Stimulated activated naive B cell treated with anti-CD40 and anti-IgM and Interleukin-4, amounts not matched to agents 10 μg/mL and 1 μg/mL and 100 μg/mL, for 72 hours (primary cell): ENCODE measurements at regions not wholly inside any gene's neighbourhood (a gene's known extent, or its start where the extent isn't known, plus 50 kb on each side); places are given as distances from the start of the nearest gene placed in this dataset.

Experiments used
- ATAC-seq, 2 donors: fragments of 150-1000 bp; cut with Tn5 transposase; replicated peaks; 2 replicates each; pipeline ENCODE4 v1.10.0; 2021; ENCODE audit warnings: moderate library complexity in 1 of 2
- DNase-seq: peaks from one replicate; pipeline ENCODE4 v3.0.0; 2021
- H3K27ac Mint-ChIP-seq: one replicate; pipeline ENCODE4 v1.8.0; 2022; ENCODE audit warnings: mild to moderate bottlenecking, mixed read lengths
- H3K27me3 Mint-ChIP-seq, 2 donors: one replicate each; pipeline ENCODE4 v1.8.0; 2022; ENCODE audit warnings: mixed read lengths in 2 of 2
- H3K36me3 Mint-ChIP-seq, 2 donors: one replicate each; pipeline ENCODE4 v1.8.0; 2022; ENCODE audit warnings: mixed read lengths in 2 of 2, mild to moderate bottlenecking in 1 of 2
- H3K4me1 Mint-ChIP-seq, 2 donors: one replicate each; pipeline ENCODE4 v1.8.0; 2022; ENCODE audit warnings: mixed read lengths in 2 of 2, mild to moderate bottlenecking in 1 of 2
- H3K4me3 Mint-ChIP-seq, 2 donors: one replicate each; pipeline ENCODE4 v1.8.0; 2022; ENCODE audit warnings: mild to moderate bottlenecking in 2 of 2, mixed read lengths in 2 of 2, moderate library complexity in 1 of 2
- H3K9me3 Mint-ChIP-seq, 2 donors: one replicate each; pipeline ENCODE4 v1.8.0; 2022; ENCODE audit warnings: mixed read lengths in 2 of 2, mild to moderate bottlenecking in 1 of 2

DNA sequence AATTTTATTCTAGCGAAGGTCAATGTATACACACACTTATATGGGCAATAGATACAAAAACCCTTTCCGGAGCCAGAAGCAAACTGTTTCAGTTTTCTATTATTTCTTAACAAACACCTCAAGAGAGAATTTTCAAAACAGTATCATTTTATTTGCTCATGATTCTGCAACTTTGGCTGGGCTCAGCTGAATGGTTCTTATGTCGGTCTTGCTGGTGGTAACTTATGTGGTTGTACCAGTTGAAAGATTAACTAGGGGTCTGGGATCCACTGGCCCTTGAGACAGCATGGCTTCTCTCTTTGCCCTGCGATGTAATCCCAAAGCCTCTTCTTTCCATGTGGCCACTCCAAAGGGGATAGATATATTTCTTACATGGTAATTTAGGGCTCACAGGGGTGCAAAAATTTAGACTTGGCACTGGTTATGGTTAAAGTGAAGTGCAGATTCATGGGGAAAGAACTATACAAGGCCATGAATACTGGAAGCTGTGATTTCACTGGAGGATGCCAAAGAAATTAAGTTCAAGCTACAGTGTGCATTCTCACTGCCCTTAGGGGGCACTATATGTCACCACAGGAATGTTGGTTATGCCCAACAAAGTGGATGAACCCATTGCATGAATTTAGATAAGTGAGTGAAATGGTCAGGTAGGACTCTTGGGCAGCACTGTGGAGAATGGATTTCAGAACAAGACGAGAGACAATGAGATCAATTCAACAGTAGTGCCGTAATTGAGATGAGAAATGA, 94.3 kb upstream of the NAV3 start:
- no peaks in the 10 kb centered on the region for H3K27me3 Mint-ChIP-seq
- H3K4me3 Mint-ChIP-seq, result no peak overlapping the region
- peaks cover 0 to 4% of the 10 kb centered on the region in 2 donors for H3K9me3 Mint-ChIP-seq
- ATAC-seq (no peak), DNase-seq (no peak)
- no peaks in the 10 kb centered on the region for H3K4me1 Mint-ChIP-seq
- no peaks in the 10 kb centered on the region for H3K36me3 Mint-ChIP-seq
- no peak overlapping the region for H3K27ac Mint-ChIP-seq

DNA sequence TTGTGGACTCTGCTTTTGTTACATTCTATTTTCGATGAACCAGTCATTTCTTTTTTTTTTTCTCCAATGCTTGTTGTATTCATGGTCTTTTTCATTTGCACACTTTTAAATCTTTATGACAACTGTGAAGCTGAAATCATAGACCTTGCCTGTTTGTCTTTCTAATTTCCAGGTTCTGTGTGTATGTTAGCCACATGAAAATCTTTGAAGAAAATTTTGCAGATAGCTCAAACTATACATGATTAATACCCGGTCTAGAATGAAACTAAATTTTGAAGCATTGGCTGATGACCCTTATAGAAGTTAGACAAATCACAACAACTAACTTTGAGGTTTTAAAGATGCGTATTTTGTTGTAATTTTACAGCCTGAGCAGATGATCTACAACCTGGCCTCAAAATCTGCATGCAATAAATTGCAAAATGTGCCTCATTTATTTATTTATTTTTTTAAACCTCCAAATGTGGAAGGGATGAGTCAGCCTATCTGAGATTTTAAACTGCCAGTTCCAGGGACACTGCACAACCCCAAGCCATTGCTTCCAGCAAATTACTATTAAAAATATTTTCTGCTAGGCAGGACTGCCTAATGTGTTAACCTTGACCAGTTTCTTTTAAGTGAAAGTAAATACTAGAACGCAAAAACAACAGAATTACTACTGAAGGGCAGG, 96.3 kb upstream of the NAV3 start:
- Mint-ChIP-seq H3K36me3 (no peaks in the 10 kb centered on the region), H3K4me3 (no peak overlapping the region), H3K27ac (no peak overlapping the region), H3K9me3 (peaks cover 0 to 4% of the 10 kb centered on the region in 2 donors), H3K27me3 (no peaks in the 10 kb centered on the region), H3K4me1 (no peaks in the 10 kb centered on the region)
- DNase-seq, result no peak
- ATAC-seq, result no peak

DNA sequence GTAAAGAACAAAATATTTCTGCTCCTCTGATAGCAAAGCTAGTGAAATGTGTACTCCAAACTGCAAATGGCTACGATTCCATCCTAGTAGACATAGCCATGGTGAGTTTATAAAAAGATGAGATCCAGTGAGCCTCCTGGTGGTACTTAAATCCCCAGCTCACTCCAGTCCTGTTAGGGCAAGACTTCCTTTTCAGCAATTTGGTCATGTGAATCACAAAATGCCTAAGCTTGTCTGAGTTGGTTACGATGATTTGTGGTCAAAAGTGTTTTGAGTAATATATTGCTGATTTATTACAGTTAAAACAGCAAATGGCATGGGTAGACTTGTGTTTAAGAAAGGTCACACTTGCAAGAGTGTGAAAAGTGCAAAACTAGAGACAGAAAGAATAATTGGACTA, 102.7 kb upstream of the NAV3 start:
- H3K36me3 Mint-ChIP-seq, result no peaks in the 10 kb centered on the region
- no peak overlapping the region for H3K4me3 Mint-ChIP-seq
- H3K4me1 Mint-ChIP-seq, result no peaks in the 10 kb centered on the region
- H3K27ac Mint-ChIP-seq, result no peak overlapping the region
- ATAC-seq (no peak), DNase-seq (no peak)
- H3K9me3 Mint-ChIP-seq, result no peaks in the 10 kb centered on the region
- H3K27me3 Mint-ChIP-seq, result no peaks in the 10 kb centered on the region

- H3K4me3 Mint-ChIP-seq, result no peak overlapping the region
- H3K36me3 Mint-ChIP-seq, result no peaks in the 10 kb centered on the region
- H3K27me3 Mint-ChIP-seq, result no peaks in the 10 kb centered on the region
- DNase-seq (no peak), ATAC-seq (no peak)
- no peak overlapping the region for H3K27ac Mint-ChIP-seq
- H3K9me3 Mint-ChIP-seq, result no peaks in the 10 kb centered on the region
- H3K4me1 Mint-ChIP-seq, result no peaks in the 10 kb centered on the region
Measured at GRCh38 chr12:77727442-77728001, 103.2 kb upstream of the NAV3 start.

- no peak overlapping the region for H3K4me3 Mint-ChIP-seq
- ATAC-seq (no peak), DNase-seq (no peak)
- H3K27ac Mint-ChIP-seq, result no peak overlapping the region
- no peaks in the 10 kb centered on the region for H3K36me3 Mint-ChIP-seq
- H3K9me3 Mint-ChIP-seq, result no peaks in the 10 kb centered on the region
- H3K4me1 Mint-ChIP-seq, result no peaks in the 10 kb centered on the region
- H3K27me3 Mint-ChIP-seq, result no peaks in the 10 kb centered on the region
Measured at GRCh38 chr12:77725611-77726010, 105.1 kb upstream of the NAV3 start.

GRCh38 chr12:77724367-77724957, 106.2 kb upstream of the NAV3 start:
- Mint-ChIP-seq H3K36me3 (no peaks in the 10 kb centered on the region), H3K27ac (no peak overlapping the region), H3K27me3 (no peaks in the 10 kb centered on the region), H3K4me3 (no peak overlapping the region), H3K9me3 (peaks cover 0 to 4% of the 10 kb centered on the region in 2 donors), H3K4me1 (no peaks in the 10 kb centered on the region)
- ATAC-seq (no peak), DNase-seq (no peak)

- H3K4me3 Mint-ChIP-seq, result no peak overlapping the region
- no peaks in the 10 kb centered on the region for H3K36me3 Mint-ChIP-seq
- no peak for ATAC-seq
- DNase-seq, result no peak
- H3K9me3 Mint-ChIP-seq, result peaks cover under 1 to 4% of the 10 kb centered on the region in 2 donors
- H3K27me3 Mint-ChIP-seq, result no peaks in the 10 kb centered on the region
- no peak overlapping the region for H3K27ac Mint-ChIP-seq
- H3K4me1 Mint-ChIP-seq, result no peaks in the 10 kb centered on the region
Measured at GRCh38 chr12:77723308-77723707, 107.4 kb upstream of the NAV3 start.

DNA sequence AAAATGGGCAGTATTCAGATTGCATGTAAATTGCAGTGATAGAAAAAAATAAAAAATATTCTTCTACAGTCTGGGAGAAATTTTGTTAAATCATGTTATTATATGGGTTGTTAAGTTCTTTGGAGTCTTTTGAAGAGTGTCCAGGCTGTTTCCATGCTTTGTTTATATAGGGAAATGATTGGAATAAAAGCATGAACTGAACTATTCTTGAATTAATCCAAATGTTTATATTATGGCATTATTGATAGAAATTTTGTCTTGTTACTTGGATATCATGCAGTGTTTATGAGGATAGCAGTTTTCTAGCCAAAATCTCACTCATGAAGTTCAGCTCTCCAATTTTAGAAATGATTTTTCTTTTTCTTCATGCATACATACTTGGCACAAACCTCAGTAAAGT, 108.2 kb upstream of the NAV3 start:
- DNase-seq (no peak), ATAC-seq (no peak)
- Mint-ChIP-seq H3K4me3 (no peak overlapping the region), H3K27me3 (no peaks in the 10 kb centered on the region), H3K27ac (no peak overlapping the region), H3K36me3 (no peaks in the 10 kb centered on the region), H3K9me3 (peaks cover 6 to 9% of the 10 kb centered on the region in 2 donors), H3K4me1 (no peaks in the 10 kb centered on the region)

DNA sequence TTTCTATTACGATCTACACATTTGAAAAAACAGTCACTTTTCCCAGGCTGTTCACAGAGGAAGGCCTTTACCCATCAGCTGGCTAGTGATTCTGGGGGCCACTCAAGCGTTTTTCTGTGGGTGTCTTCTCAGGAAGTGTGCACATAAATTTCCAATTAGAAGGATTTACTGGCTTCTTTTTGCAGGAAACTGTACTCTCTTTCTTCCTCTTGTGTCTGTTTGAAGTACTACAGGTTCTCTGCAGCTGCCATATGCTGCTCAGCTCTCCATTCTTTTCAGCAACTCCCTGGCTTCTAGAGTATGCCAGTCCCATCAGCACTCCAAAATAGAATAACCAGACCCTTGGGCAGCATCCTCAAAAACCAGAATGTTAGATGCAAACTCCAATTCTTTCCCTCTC, 110.4 kb upstream of the NAV3 start:
- DNase-seq, result no peak
- Mint-ChIP-seq H3K27me3 (no peaks in the 10 kb centered on the region), H3K36me3 (no peaks in the 10 kb centered on the region), H3K4me1 (no peaks in the 10 kb centered on the region), H3K9me3 (peaks cover 6 to 9% of the 10 kb centered on the region in 2 donors), H3K4me3 (no peak overlapping the region), H3K27ac (no peak overlapping the region)
- ATAC-seq, result no peak

DNA sequence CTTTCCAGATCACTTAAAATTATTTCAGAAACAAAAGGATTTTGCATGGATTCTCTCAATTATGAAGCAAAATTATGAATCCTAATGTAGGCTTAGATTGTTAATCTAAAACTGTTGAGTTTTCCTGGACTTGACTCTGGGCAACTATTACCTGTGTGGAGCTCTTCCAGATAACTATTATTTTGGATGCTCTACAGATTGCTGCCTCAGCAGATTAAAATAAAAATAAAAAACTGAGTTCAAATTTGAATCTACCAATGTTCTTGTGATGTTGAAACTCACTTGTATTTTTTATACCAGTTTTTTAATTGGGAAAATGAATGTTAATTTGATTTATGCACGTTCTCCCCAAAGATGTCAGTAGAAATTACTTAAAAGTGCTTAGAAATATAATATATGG, 120.5 kb upstream of the NAV3 start:
- DNase-seq, result no peak
- Mint-ChIP-seq H3K9me3 (no peaks in the 10 kb centered on the region), H3K27me3 (no peaks in the 10 kb centered on the region), H3K4me1 (no peaks in the 10 kb centered on the region), H3K27ac (no peak overlapping the region), H3K36me3 (no peaks in the 10 kb centered on the region), H3K4me3 (no peak overlapping the region)
- ATAC-seq, result no peak

DNA sequence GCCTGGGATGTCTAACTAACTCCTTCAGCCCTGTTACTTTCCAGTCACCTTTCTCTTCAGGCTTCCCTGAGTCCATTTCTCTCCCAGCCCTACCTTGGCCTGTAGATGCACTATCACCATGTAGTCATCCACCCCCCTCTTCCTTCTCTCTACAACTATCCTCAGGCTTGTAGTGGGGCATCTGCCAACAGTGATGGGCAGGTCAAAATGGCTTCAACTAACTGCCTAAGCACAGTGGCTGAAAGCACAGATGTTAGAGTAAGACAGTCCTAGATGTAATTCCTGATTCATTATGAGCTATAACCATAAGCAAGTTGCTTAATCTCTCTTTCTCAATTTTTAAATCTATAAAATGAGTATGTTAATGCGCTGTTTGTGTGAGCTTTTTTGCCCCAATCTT, 133.6 kb upstream of the NAV3 start:
- no peak overlapping the region for H3K27ac Mint-ChIP-seq
- no peak overlapping the region for H3K4me3 Mint-ChIP-seq
- ATAC-seq (no peak), DNase-seq (no peak)
- H3K36me3 Mint-ChIP-seq, result no peaks in the 10 kb centered on the region
- H3K9me3 Mint-ChIP-seq, result no peaks in the 10 kb centered on the region
- no peaks in the 10 kb centered on the region for H3K27me3 Mint-ChIP-seq
- no peaks in the 10 kb centered on the region for H3K4me1 Mint-ChIP-seq

GRCh38 chr12:77696183-77696582, 134.5 kb upstream of the NAV3 start:
- Mint-ChIP-seq H3K4me3 (no peak overlapping the region), H3K9me3 (no peaks in the 10 kb centered on the region)
- ATAC-seq, result no peak

DNA sequence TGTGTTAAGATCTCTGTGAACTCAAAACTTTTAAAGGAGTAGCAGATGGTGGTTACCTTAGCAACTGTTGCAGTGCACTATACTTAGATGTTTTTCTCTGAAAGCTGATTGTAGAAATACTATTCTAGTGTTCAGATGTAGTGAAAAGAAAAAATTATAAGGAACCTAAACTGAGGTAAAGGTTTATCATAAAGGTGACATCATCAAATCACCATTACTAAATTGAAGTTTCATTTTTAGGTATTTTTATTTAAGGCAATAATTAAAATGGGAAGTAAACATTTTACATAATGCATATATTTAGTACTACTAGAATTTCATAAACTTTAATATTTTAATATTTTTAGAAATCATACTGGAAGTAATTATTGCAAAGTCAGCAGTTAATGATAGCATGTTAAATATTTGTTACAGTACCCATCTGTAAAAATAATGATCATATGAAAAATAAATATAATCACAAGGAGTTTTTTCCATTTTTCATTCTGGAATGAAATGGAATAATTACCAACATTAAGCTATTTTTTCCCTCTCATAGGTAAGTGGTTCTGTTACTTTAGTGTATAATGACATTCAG, 141.1 kb upstream of the NAV3 start:
- no peak for DNase-seq
- H3K4me3 Mint-ChIP-seq, result no peak overlapping the region
- no peak overlapping the region for H3K27ac Mint-ChIP-seq
- no peaks in the 10 kb centered on the region for H3K4me1 Mint-ChIP-seq
- ATAC-seq, result no peak
- no peaks in the 10 kb centered on the region for H3K27me3 Mint-ChIP-seq
- H3K36me3 Mint-ChIP-seq, result no peaks in the 10 kb centered on the region
- H3K9me3 Mint-ChIP-seq, result no peaks in the 10 kb centered on the region

More at GRCh38 chr12:77696183-77696582, 134.5 kb upstream of the NAV3 start:
- DNase-seq, result no peak
- Mint-ChIP-seq H3K27ac (no peak overlapping the region), H3K36me3 (no peaks in the 10 kb centered on the region), H3K4me1 (no peaks in the 10 kb centered on the region), H3K27me3 (no peaks in the 10 kb centered on the region)

DNA sequence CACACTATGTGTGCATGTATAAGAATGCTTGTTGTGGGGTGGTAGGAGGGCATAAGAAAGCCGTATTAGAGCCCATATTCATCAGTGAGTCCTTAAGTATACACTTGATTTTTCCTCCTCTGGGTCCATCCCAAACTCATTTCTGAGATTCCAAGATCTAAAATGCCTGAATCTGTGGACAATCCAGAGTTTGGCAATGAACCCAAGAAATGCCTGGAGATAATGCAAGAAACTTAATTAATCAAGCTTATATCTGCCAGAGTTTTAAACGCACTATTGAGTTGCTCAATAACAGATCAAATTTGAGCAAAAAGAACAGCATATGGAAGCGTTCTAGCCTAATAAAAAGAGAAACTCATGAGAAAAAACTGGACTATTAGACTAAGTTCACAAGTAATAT, 143.4 kb upstream of the NAV3 start:
- H3K27me3 Mint-ChIP-seq, result no peaks in the 10 kb centered on the region
- no peak for ATAC-seq
- no peaks in the 10 kb centered on the region for H3K36me3 Mint-ChIP-seq
- no peaks in the 10 kb centered on the region for H3K4me1 Mint-ChIP-seq
- H3K27ac Mint-ChIP-seq, result no peak overlapping the region
- H3K9me3 Mint-ChIP-seq, result no peaks in the 10 kb centered on the region
- no peak for DNase-seq
- no peak overlapping the region for H3K4me3 Mint-ChIP-seq
